IPS DF 6.9 (cell line): ENCODE measurements at regions not wholly inside any gene's neighbourhood (a gene's known extent, or its start where the extent isn't known, plus 50 kb on each side); places are given as distances from the start of the nearest gene placed in this dataset.

Experiments used
- DNase-seq: peaks from one replicate; pipeline ENCODE4 v3.0.0-alpha.2; 2013; ENCODE audit warnings: low read depth, low spot score
- H3K27ac ChIP-seq: one replicate; pipeline ENCODE4 v1.5.1; 2013; ENCODE audit warnings: low read length, control low read depth
- H3K27me3 ChIP-seq: 2 replicates; pipeline ENCODE4 v1.6.1; 2013; ENCODE audit warnings: mild to moderate bottlenecking, low read length; ENCODE audit not compliant: control insufficient read depth, insufficient read depth
- H3K36me3 ChIP-seq: 2 replicates; pipeline ENCODE4 v1.6.1; 2013; ENCODE audit warnings: low read length; ENCODE audit not compliant: control insufficient read depth, insufficient read depth
- H3K4me1 ChIP-seq: 2 replicates; pipeline ENCODE4 v1.6.1; 2013; ENCODE audit warnings: low read length; ENCODE audit not compliant: control insufficient read depth, insufficient read depth
- H3K4me3 ChIP-seq: 2 replicates; pipeline ENCODE4 v1.5.1; 2013; ENCODE audit warnings: mild to moderate bottlenecking, low read length
- H3K9me3 ChIP-seq: 2 replicates; pipeline ENCODE4 v1.6.1; 2013; ENCODE audit warnings: low read length, inconsistent platforms; ENCODE audit not compliant: control insufficient read depth, insufficient read depth
- WGBS: extraction: QIAGEN DNeasy Blood & Tissue Kit; methylation state at CpG from one replicate; pipeline ENCODE4 v1.1.7; 2013; ENCODE audit warnings: mixed read lengths, missing lambda C conversion rate; ENCODE audit not compliant: insufficient read length, insufficient coverage; 5-methylcytosine and 5-hydroxymethylcytosine counted together

GRCh38 chr2:51194656-51195055 is 162.7 kb upstream of the NRXN1 start:
- Histone ChIP-seq H3K4me1 (no peaks in the 10 kb centered on the region), H3K4me3 (no peak overlapping the region), H3K9me3 (no peaks in the 10 kb centered on the region), H3K27me3 (no peaks in the 10 kb centered on the region), H3K27ac (no peak overlapping the region), H3K36me3 (no peaks in the 10 kb centered on the region)
- WGBS = no CpG with 5 or more reads among the region's 10 CpGs
- no peak for DNase-seq

DNA sequence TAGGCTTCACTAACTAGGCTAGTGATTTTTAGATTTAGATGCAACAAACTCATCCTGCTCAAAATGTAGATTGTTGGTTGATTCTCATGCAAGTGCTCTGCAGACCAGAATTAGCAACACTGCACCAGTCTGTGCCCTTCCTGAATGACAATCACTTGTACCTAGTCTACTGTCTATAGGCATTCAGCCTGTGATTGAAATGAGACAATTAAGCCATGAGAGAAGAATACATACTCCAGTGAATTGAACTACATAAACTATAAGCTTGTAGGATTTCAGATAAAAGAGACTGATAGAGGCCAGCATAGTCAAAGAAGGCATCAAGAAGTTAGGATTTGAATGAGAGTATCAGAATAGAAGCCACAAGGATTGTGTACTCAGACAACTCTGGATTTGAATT is 138.3 kb upstream of the NRXN1 start:
- Histone ChIP-seq H3K9me3 (no peaks in the 10 kb centered on the region), H3K4me1 (peaks cover 2% of the 10 kb centered on the region; the same call in 1 of the 2 replicates), H3K27me3 (no peaks in the 10 kb centered on the region), H3K4me3 (no peak overlapping the region), H3K36me3 (no peaks in the 10 kb centered on the region), H3K27ac (no peak overlapping the region)
- no peak for DNase-seq

DNA sequence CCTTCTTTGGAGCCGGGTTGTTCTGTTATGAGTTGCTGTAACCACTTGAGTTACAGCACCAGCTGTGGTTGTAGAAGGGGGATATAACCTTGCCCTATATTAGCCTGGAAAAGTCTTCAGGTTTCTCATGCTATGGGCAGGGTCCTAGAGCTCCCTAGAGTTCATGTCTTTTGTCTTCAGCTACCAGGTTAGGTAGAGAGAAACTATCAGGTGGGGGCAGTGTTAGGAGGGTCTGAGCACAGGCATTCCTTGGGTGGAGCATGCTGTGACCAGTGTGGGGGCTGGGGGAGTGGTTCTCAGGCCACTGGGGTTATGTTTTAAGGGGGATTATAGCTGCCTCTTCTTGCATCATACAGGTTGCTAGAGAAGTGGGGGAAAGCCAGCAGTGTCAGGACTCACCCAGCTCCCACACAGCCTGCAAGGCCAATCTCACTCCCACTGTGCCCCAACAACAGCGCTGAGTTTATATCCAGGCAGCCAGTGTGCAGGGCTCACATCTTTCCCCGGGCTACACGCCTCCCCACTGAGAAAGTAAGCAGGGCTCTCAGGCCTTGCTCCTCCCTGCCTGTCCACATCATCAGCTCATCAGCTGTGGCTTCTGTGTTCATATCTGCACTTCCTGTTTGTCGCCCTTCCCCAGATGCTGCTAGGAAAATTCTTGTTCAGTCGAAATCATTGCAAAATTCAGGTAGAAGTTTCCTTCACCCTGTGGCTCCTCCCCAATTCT is 133.8 kb upstream of the NRXN1 start:
- no peak overlapping the region for H3K27ac ChIP-seq
- no peak for DNase-seq
- H3K27me3 ChIP-seq = no peaks in the 10 kb centered on the region
- peaks cover 2% of the 10 kb centered on the region; the same call in 1 of the 2 replicates for H3K4me1 ChIP-seq
- H3K9me3 ChIP-seq = no peaks in the 10 kb centered on the region
- no peaks in the 10 kb centered on the region for H3K36me3 ChIP-seq
- no CpG with 5 or more reads among the region's 6 CpGs for WGBS
- H3K4me3 ChIP-seq = no peak overlapping the region

GRCh38 chr2:51158251-51158650 is 126.3 kb upstream of the NRXN1 start:
- no CpG with 5 or more reads among the region's 1 CpG for WGBS
- Histone ChIP-seq H3K27ac (no peak overlapping the region), H3K27me3 (no peaks in the 10 kb centered on the region), H3K9me3 (no peaks in the 10 kb centered on the region), H3K4me1 (no peaks in the 10 kb centered on the region), H3K36me3 (no peaks in the 10 kb centered on the region), H3K4me3 (no peak overlapping the region)
- no peak for DNase-seq

DNA sequence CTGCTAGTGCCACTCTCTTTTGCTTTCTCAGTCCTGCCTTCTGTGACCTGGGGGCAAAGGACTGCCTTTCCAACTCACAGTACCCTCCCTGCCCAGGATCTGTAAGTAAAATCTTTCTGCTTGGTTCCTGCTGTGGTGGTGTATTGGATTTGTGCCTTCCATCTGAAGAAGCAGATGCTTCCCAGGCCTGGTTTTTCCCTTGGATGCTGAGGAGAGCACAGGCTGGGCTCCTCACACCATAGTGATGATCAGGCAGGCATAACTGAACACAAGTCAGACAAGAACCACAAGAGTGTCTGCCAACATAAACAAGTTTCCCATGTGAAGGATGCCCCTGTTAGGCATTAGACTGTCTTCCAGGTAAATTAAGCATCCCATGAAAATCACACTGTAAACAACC is 121.3 kb upstream of the NRXN1 start:
- Histone ChIP-seq H3K36me3 (no peaks in the 10 kb centered on the region), H3K27me3 (no peaks in the 10 kb centered on the region), H3K27ac (no peak overlapping the region), H3K4me1 (no peaks in the 10 kb centered on the region), H3K9me3 (no peaks in the 10 kb centered on the region; the same call in 1 of the 2 replicates), H3K4me3 (no peak overlapping the region)
- DNase-seq = no peak

GRCh38 chr2:51151490-51152140 is 119.7 kb upstream of the NRXN1 start:
- Histone ChIP-seq H3K4me1 (no peaks in the 10 kb centered on the region), H3K27ac (no peak overlapping the region), H3K27me3 (no peaks in the 10 kb centered on the region), H3K4me3 (no peak overlapping the region), H3K36me3 (no peaks in the 10 kb centered on the region), H3K9me3 (no peaks in the 10 kb centered on the region; the same call in 1 of the 2 replicates)
- no CpG with 5 or more reads among the region's 30 CpGs for WGBS
- no peak for DNase-seq

GRCh38 chr2:51149725-51150124 is 117.8 kb upstream of the NRXN1 start:
- Histone ChIP-seq H3K27ac (no peak overlapping the region), H3K4me3 (no peak overlapping the region), H3K4me1 (no peaks in the 10 kb centered on the region), H3K9me3 (no peaks in the 10 kb centered on the region; the same call in 1 of the 2 replicates), H3K36me3 (no peaks in the 10 kb centered on the region), H3K27me3 (no peaks in the 10 kb centered on the region)
- WGBS = no CpG with 5 or more reads among the region's 2 CpGs
- no peak for DNase-seq

- Histone ChIP-seq H3K36me3 (no peaks in the 10 kb centered on the region), H3K4me3 (no peak overlapping the region), H3K27ac (no peak overlapping the region), H3K4me1 (no peaks in the 10 kb centered on the region), H3K9me3 (no peaks in the 10 kb centered on the region), H3K27me3 (no peaks in the 10 kb centered on the region)
- WGBS = no CpG with 5 or more reads among the region's 6 CpGs
- DNase-seq = no peak
These were observed 113.8 kb upstream of the NRXN1 start for GRCh38 chr2:51145761-51146160.

DNA sequence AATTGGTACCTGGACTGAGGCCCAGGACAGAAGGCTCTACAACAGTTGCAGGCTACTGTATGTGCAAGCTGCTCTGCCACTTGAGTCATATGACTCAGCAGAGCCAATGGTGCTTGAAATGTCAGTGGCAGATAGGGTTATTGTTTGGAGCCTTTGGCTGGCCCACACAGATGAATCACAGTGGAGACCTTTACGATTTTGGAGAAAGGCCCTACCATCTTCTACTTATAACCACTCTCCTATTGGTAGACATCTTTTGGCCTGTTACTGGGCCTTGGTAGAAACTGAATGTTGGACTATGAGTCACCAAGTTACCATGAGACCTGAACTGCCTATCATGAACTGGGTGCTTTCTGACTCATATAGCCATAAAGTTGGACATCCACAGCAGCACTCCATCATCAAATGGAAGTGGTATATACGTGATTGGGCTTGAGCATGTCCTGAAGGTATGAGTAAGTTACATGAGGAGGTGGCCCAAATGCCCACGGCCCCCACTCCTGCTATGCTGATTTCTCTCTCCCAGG is 88.9 kb upstream of the NRXN1 start:
- WGBS = no CpG with 5 or more reads among the region's 3 CpGs
- no peak overlapping the region for H3K4me3 ChIP-seq
- no peak overlapping the region for H3K27ac ChIP-seq
- no peaks in the 10 kb centered on the region for H3K9me3 ChIP-seq
- H3K4me1 ChIP-seq = no peaks in the 10 kb centered on the region
- no peak for DNase-seq
- H3K36me3 ChIP-seq = no peaks in the 10 kb centered on the region
- no peaks in the 10 kb centered on the region for H3K27me3 ChIP-seq

- WGBS = no CpG with 5 or more reads among the region's 3 CpGs
- DNase-seq = no peak
- H3K36me3 ChIP-seq = no peaks in the 10 kb centered on the region
- H3K4me1 ChIP-seq = peaks cover 2% of the 10 kb centered on the region; the same call in 1 of the 2 replicates
- H3K27ac ChIP-seq = no peak overlapping the region
- H3K4me3 ChIP-seq = no peak overlapping the region
- no peaks in the 10 kb centered on the region for H3K9me3 ChIP-seq
- H3K27me3 ChIP-seq = no peaks in the 10 kb centered on the region
These were observed 79.6 kb upstream of the NRXN1 start for GRCh38 chr2:51111532-51111931.

GRCh38 chr2:51108794-51109193 is 76.9 kb upstream of the NRXN1 start:
- WGBS = no CpG with 5 or more reads among the region's 1 CpG
- Histone ChIP-seq H3K36me3 (no peaks in the 10 kb centered on the region), H3K27me3 (no peaks in the 10 kb centered on the region), H3K9me3 (no peaks in the 10 kb centered on the region), H3K27ac (no peak overlapping the region), H3K4me3 (no peak overlapping the region), H3K4me1 (peaks cover 2% of the 10 kb centered on the region; the same call in 1 of the 2 replicates)
- DNase-seq = no peak
